Panc1 (cell line): ENCODE measurements at regions not wholly inside any gene's neighbourhood (a gene's known extent, or its start where the extent isn't known, plus 50 kb on each side); places are given as distances from the start of the nearest gene placed in this dataset.

ENCODE experiments used
- ATAC-seq: fragments of 200-7000 bp; cut with Tn5 transposase; 2 replicates; pipeline ENCODE4 v1.9.1; 2020; ENCODE audit warnings: mild to moderate bottlenecking, moderate library complexity
- BruUV-seq: library from RNA; stranded (reverse); fragments of 400-500 nt; replicated peaks from 2 replicates; lab custom pipeline; 2021; lab: Mats Ljungman, UMichigan
- CTCF ChIA-PET: fragments of 300-600 bp; sonication (Branson Sonifier 250); formaldehyde crosslinking; loops from one replicate; lab custom pipeline; 2022; ENCODE audit warnings: antibody characterized with exemption; lab: Charles Lee
- POLR2A ChIA-PET: fragments of 300-600 bp; sonication (Branson Sonifier 250); formaldehyde crosslinking; loops from one replicate; lab custom pipeline; 2022; ENCODE audit warnings: antibody characterized with exemption; lab: Charles Lee
- DNase-seq: peaks from one replicate; pipeline ENCODE4 v3.0.0-alpha.2; 2010; ENCODE audit warnings: low read depth, low spot score
- H3K27ac ChIP-seq: 2 replicates; pipeline ENCODE4 v1.5.1; 2011; ENCODE audit warnings: mild to moderate bottlenecking, low read length, inconsistent platforms
- H3K27me3 ChIP-seq: fragments of 200-500 bp; sonication (Bioruptor generic); 2 replicates; pipeline ENCODE4 v1.6.0; 2014; ENCODE audit warnings: low read length, inconsistent platforms; ENCODE audit not compliant: control insufficient read depth, insufficient read depth
- H3K36me3 ChIP-seq: fragments of 200-500 bp; sonication (Bioruptor generic); 2 replicates; pipeline ENCODE4 v1.5.1; 2014; ENCODE audit warnings: inconsistent platforms, mild to moderate bottlenecking, low read length, moderate library complexity; ENCODE audit not compliant: control insufficient read depth, insufficient read depth
- H3K4me1 ChIP-seq: 2 replicates; pipeline ENCODE4 v1.5.1; 2011; ENCODE audit warnings: inconsistent platforms, mild to moderate bottlenecking, low read length, moderate library complexity; ENCODE audit not compliant: control insufficient read depth, insufficient read depth
- H3K4me3 ChIP-seq, 2 experiments: 2 replicates each; pipeline ENCODE4 v1.5.1; 2011 to 2012; ENCODE audit warnings: low read depth in 2 of 2, low read length in 2 of 2, mild to moderate bottlenecking in 2 of 2, inconsistent platforms in 1 of 2, moderate library complexity in 1 of 2
- H3K9me3 ChIP-seq: fragments of 200-500 bp; sonication (Bioruptor generic); 2 replicates; pipeline ENCODE4 v1.5.1; 2014; ENCODE audit warnings: low read depth, mild to moderate bottlenecking, inconsistent platforms, low read length, moderate library complexity; ENCODE audit not compliant: control insufficient read depth, insufficient read depth
- CTCF ChIP-seq: fragments of 450-650 bp; IDR thresholded peaks from 2 replicates; pipeline ENCODE4 v1.5.1; 2017; ENCODE audit warnings: mild to moderate bottlenecking
- POLR2AphosphoS5 ChIP-seq: IDR thresholded peaks from 2 replicates; pipeline ENCODE4 v1.6.1; 2012; ENCODE audit warnings: mild to moderate bottlenecking, low read depth, low read length, moderate library complexity
- REST ChIP-seq, 2 experiments: IDR thresholded peaks; 2 replicates each; pipeline ENCODE4 v1.6.1; 2011 to 2012; ENCODE audit warnings: low read depth in 2 of 2, control low read depth in 1 of 2, low read length in 1 of 2, mild to moderate bottlenecking in 1 of 2, moderate library complexity in 1 of 2; ENCODE audit not compliant: insufficient read depth in 1 of 2
- SIN3A ChIP-seq: IDR thresholded peaks from 2 replicates; pipeline ENCODE4 v1.6.1; 2012; ENCODE audit warnings: low read depth, mild to moderate bottlenecking, low read length, moderate library complexity, borderline replicate concordance; ENCODE audit not compliant: insufficient read depth
- TCF7L2 ChIP-seq: IDR thresholded peaks from 2 replicates; pipeline ENCODE4 v1.6.1; 2011; ENCODE audit warnings: mild to moderate bottlenecking, low read depth, low read length, inconsistent platforms
- in situ Hi-C: cut with HindIII; loops from 2 replicates; pipeline ENCODE4 v1.10.0; 2016; ENCODE audit warnings: low sequenced_read_pairs, low pct_unique_long_range_greater_than_20kb
- intact Hi-C: fragments of 100-400 bp; cut with micrococcal nuclease; formaldehyde crosslinking; loops from one replicate; pipeline ENCODE4 v1.10.0; 2022; ENCODE audit not compliant: unreplicated experiment

- TF ChIP-seq POLR2AphosphoS5: no peak
- no peak for TF ChIP-seq TCF7L2
- no peak for TF ChIP-seq SIN3A
- no peak for TF ChIP-seq CTCF
- ChIA-PET CTCF (no interaction called here), POLR2A (interaction anchor here (0.6 kb wide), 1 partner anchor 685 kb away, joined by 3 read pairs; no protein-coding TSS in a partner anchor)
- H3K9me3 ChIP-seq: no peaks in the 10 kb centered on the region
- H3K27me3 ChIP-seq: peaks cover 22% of the 10 kb centered on the region
- H3K36me3 ChIP-seq: no peaks in the 10 kb centered on the region
- DNase-seq (no peak), ATAC-seq (no peak)
- no peaks in the 10 kb centered on the region for H3K4me1 ChIP-seq
- no TSS peak for BruUV-seq
- no peak overlapping the region for H3K4me3 ChIP-seq
- in situ Hi-C loops: no loop called here
- intact Hi-C loops: no loop called here
- H3K27ac ChIP-seq: no peak overlapping the region
These were observed 91.6 kb downstream of the CARTPT start for GRCh38 chr5:71810471-71811195.

GRCh38 chr5:71811779-71812178 lies 92.7 kb downstream of the CARTPT start:
- POLR2A ChIA-PET: no interaction called here
- intact Hi-C loops (no loop called here), in situ Hi-C loops (no loop called here)
- no peaks in the 10 kb centered on the region for H3K36me3 ChIP-seq
- no peaks in the 10 kb centered on the region for H3K4me1 ChIP-seq
- TF ChIP-seq SIN3A (no peak), POLR2AphosphoS5 (no peak)
- no TSS peak for BruUV-seq
- H3K27ac ChIP-seq: no peak overlapping the region
- DNase-seq (no peak), ATAC-seq (no peak)
- H3K4me3 ChIP-seq: no peak overlapping the region
- CTCF ChIA-PET: no interaction called here
- H3K9me3 ChIP-seq: no peaks in the 10 kb centered on the region
- peaks cover 12% of the 10 kb centered on the region for H3K27me3 ChIP-seq

GRCh38 chr5:71816307-71816706 lies 97.2 kb downstream of the CARTPT start:
- in situ Hi-C loops (no loop called here), intact Hi-C loops (no loop called here)
- no peak for ATAC-seq
- Histone ChIP-seq H3K9me3 (no peaks in the 10 kb centered on the region), H3K36me3 (no peaks in the 10 kb centered on the region), H3K27me3 (peaks cover 2% of the 10 kb centered on the region; the same call in 1 of the 2 replicates), H3K27ac (no peak overlapping the region), H3K4me1 (no peaks in the 10 kb centered on the region), H3K4me3 (no peak overlapping the region)
- POLR2A ChIA-PET: interaction anchor here (0.5 kb wide), 1 partner anchor 253 kb away, joined by 3 read pairs; no protein-coding TSS in a partner anchor
- CTCF ChIA-PET: no interaction called here
- BruUV-seq: no TSS peak
- DNase-seq: no peak
- TF ChIP-seq CTCF: no peak
- no peak for TF ChIP-seq TCF7L2
- TF ChIP-seq REST (IDR thresholded peaks at IDR 0.05; ENCODE audit: insufficient read depth in 1 of 2, low read depth in 2 of 2, low read length in 1 of 2): no peak
- no peak for TF ChIP-seq POLR2AphosphoS5
- TF ChIP-seq SIN3A: no peak
